Left renal cortex interstitium (tissue), 4 donors: ENCODE measurements at regions not wholly inside any gene's neighbourhood (a gene's known extent, or its start where the extent isn't known, plus 50 kb on each side); places are given as distances from the start of the nearest gene placed in this dataset.

Experiments
- DNase-seq, 4 donors: peaks; one replicate each; pipeline ENCODE4 v3.0.0-alpha.2; 2013; ENCODE audit warnings: low read depth in 4 of 4, low spot score in 2 of 4, missing footprints in 1 of 4

GRCh38 chr3:72158639-72159326 lies 373.8 kb upstream of the PROK2 start:
- no peak for DNase-seq

- no peak for DNase-seq
Observed at GRCh38 chr3:72157748-72158638, 373.0 kb upstream of the PROK2 start.

DNA sequence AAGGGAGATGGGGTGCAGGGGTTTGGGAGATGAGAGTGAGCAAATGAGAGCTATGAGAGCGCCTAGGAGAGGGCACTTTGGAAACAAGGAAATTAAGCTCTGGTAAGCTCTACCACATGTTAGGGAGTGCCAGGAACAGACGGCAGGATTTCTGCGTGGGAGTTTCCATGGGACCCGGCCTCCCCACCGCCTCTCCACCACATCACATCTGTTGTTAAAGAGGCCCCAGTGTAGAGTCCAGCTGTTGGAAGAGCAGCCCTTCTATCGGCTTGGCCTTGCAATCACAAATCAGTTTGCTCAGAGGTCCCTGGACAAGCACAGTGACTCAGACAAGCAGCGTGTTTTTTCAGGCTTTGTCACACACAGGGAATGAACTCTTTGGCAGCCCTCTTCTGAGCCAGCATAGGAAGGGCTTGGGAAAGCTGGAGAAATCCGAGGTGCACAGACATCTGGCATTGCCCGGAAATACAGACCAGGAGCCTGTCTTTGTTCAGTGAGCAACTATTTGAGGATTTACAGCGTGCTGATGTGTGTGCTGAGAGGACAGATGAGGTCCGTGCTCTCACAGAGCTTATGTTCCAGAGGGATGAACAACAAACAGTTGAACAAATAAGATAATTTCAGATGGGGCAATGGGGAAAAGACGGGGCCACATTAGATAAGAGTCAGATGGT lies 370.6 kb upstream of the PROK2 start:
- peak in 2 of 4 donors; percentile 65 to 67 for DNase-seq

DNA sequence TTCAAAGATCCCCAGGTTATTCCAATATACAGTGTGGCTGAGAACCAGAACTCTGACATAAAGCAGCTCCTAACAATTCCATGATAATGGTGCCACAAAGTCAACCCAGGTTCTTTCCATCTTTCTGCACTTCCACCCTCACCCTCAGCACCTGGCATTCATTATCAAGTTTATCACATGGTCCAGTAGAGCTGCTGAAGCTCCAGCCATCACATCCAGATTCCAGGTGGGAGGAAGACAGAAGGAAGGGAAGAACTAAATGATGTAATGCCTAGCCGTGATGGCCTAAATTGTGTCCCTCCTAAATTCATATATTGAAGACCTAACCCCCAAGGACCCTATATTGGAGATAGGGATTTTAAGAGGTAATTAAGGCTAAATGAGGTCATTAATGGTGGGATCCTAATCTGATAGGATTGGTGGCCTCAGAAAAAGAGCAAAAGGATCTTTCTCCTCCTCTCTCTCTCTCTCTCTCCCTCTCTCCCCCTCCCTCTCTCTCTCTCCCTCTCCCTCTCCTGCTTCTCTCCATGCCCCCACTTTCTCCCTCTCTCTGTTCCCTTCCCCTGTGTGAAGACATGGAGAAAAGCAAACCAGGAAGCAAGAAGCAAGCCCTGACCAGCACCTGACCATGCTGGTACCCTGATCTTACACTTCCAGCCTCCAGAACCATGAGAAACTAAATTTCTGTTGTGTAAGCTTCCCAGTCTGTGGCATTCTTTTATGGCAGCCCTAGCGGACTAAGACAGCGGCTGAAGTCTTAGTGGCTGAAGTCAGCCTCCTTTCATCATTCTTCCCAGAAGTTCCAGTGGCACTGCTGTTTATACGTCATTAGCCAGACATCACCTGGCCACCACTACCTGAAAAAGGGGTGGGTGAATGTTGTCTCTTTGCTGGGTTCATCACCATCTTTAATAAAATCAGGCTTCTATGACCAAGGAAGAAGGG lies 369.7 kb upstream of the PROK2 start:
- DNase-seq: no peak

DNA sequence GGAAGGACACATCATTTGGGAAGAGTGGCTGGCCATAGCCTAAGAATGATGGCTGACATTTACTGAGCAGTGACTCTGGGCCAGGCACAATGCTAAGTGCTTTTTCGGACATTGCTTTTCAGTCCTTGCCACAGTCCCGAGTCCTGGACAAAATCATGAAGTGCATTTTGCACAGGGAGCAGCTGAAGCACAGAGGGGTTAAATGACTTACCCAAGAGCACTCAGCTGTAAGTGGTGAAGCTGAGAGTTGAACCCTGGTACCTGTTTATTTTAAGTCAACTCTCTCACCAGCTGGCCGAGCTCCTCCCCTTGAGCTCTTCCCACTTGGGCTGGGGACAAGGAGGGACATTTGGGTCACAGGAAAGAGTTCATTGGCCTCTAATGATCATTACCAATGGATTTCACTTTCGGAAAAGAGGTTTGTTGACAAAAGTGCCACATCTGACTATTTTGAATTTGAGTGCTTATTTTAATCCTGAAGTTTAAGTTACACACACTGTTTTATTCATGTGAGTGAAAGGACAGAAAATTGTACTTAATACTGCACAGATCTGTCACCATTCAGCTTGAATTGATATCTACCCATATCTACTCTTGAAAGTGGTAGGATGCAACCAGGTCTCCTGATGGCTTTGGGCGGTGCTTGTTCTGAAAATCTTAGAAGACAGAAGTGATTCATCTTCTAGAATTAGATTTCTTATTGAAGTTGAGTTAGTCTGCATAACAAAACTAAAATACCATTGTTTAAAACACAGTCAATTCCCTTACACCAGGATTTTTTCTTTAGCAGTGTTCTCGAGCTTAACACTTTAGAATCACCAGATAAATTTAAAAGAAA lies 368.7 kb upstream of the PROK2 start:
- no peak for DNase-seq

DNA sequence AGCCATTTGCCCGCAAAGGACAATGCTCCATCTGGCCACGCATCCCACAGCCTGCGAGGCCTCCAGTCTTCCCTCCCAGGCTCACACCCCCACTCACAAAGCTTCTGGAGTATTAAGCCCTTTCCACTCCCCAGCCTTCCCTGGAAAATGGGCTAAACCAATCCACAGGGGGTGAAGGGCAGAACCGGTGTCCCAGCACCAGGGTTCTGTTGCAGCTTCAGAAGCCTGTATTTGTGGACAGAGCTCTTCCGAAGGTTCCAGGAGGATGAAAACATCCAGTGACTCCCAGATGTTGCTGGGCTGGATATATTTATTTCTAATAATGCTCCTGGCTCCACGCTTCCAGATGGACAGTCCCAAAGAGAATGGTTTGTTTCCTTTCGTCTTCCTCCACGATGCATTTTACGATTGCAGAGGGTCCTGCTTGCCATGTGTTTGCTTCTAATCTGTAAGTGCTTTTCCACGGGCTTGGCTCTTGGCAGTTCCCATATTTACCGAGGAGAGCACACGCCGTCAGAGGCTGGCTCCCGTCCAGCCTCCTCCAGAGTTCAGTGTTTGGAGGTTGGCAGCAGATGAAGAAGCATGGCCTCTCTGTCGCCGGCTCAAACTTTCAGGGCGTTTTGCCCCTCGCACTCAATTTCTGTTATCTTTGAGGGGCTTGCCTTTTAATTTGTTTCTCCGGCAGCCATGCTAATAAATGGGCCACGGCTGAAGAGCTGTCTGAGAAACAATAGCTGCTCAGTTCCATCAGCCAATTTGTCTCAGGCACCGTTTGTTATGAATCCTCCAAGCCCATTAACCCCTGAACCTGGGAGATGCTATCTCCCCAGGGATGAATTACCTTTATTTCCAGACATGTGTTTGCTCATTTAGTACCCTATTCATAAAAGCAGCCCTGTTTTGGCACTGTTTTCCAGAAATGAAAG lies 367.9 kb upstream of the PROK2 start:
- DNase-seq: peak in 3 of 4 donors; percentile 70 to 87 (median 71)

- no peak for DNase-seq
Observed at GRCh38 chr3:72151465-72152238, 366.7 kb upstream of the PROK2 start.

DNA sequence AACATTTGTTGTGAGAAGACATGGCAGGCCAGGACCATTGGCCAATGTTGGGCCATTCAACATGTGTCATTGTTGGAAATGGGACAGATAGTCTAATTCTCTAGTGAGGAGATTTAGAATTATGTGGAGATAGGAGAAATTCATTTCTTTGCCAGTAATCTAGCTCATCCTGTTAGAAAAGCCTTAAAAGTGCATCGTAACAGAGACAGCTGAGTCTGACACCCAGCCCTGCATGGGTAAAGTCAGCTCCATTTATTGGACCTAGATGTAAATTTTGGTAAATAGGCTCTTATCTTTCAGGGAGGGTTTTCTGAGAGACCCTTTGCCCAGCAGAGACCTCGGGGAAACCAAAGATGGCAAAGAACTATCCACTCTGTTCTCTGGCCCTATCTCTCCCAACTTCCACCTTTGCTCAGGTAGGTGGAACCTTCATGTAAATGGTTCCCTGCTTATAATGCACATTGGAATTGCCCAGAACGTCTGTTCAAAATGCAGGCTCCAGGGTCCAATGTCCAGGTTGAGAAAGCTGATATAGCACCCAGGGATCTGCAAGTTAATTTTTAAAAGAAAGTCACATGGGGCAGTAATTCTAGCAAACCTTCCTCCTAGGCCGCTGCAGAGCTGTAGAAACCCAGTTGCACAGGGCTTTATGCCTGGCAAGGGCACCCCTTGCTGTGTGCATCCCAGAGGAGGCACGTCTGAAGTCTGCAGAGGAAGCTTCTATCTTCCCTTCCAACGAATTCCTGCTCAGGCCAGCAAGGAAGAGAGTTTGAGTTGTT lies 365.9 kb upstream of the PROK2 start:
- no peak for DNase-seq

- DNase-seq: no peak
Observed at GRCh38 chr3:72149645-72150300, 364.8 kb upstream of the PROK2 start.

- no peak for DNase-seq
Observed at GRCh38 chr3:72147600-72147999, 362.7 kb upstream of the PROK2 start.

DNA sequence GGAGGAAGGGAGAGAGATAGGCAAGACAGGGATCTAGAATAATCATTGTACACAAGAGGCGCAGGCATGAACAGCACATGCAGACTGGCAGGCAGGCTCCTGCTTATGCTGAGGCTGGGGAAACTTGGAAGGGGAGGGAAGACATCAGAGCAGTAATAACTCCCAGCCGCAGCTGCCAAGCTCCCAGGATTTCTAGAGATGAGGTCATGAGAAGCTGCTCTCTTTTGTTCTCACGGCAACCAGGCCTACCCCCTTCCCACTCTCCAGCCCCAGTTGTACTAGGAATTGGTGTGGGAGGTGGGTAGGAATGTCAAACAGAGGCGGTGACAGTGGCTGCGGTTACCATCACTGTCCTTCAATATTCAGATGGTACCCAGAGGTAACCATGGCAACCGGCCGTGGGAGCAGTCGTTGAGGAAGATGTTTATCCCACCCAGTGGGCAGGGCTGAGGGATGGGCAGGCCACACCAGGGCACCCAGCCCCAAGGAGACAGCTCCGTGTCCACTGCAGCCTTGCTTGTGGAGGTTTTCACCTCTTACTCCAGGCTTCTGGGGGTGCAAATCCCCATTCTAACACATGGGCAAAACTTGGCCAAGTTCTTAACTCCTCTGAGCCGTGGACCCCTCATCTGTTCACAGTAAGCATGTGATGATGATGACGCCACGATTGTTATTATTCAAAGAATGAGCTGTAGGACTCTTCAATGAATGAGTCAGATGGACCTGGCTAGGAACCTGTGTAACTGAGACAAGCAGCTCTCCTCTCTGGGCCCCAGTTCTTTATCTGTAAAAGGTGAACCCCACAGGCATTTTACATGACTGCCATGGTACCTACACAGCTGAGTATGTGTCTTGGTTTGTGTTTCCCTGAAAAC lies 360.8 kb upstream of the PROK2 start:
- no peak for DNase-seq

DNA sequence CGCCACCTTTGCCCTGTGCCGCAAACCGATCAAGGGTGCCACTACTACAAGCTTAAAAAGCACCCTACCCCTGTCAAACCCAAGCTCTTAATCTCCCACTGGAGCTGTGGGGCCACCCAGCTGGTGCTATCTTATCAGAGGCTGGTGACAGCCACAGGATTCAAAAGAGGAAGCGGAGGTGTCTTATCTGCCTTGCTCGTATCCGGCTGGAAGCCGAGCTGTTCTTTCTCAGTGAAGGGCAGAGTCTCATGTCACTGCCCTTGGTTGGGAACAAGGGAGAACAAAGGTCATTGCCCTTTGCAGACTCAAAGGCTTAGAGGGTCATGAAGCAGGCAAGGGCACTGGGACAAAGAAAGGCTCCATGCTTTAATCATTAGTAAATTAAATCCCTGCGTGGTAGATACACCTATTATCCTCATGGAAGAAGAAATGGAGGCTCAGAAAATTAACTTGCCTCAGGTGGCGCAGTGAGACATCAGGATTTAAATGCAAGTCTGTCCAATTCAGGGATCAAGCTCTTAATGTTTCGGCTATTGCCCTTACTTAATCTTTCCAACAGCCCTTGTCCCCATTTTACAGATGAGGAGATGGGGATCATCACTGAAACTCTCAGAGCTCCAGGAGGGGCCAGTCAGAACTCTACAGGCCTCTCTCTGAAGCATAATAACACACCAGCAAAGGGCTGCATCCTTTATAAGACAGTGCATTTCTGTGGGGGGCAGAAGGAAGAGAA lies 360.0 kb upstream of the PROK2 start:
- no peak for DNase-seq

GRCh38 chr3:72143966-72144717 lies 359.2 kb upstream of the PROK2 start:
- DNase-seq: no peak

DNA sequence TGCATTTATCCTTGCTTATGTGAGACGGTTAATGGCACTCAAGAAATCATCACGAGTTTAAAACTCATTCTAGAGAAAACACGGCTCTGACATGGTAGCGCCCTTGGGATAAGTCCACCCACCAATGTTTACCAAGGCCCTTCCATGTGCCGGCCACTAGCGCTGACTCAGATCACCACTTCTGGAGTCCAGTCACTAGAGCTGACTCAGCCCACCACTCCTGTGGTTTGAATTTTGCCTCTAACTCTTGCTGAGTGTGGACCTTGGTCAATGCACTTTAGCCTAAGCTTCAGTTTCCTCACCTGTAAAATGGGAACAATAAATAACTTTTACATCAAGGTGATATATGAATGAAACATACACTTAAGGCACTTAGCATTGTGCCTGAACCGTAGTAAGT lies 358.4 kb upstream of the PROK2 start:
- DNase-seq: no peak
